Left renal pelvis (tissue), 4 donors: ENCODE measurements at regions not wholly inside any gene's neighbourhood (a gene's known extent, or its start where the extent isn't known, plus 50 kb on each side); places are given as distances from the start of the nearest gene placed in this dataset.
A peak's percentile ranks its signal among the peaks of the same experiment; 100 is the strongest.

Experiments used
- DNase-seq, 4 donors: peaks; one replicate each; pipeline ENCODE4 v3.0.0-alpha.2; 2013; ENCODE audit warnings: low read depth in 4 of 4, low spot score in 3 of 4

- no peak for DNase-seq
These were observed 263.9 kb downstream of the C16orf95 start for GRCh38 chr16:87053016-87053982.

GRCh38 chr16:87054154-87054553 lies 263.0 kb downstream of the C16orf95 start:
- DNase-seq, result no peak

DNA sequence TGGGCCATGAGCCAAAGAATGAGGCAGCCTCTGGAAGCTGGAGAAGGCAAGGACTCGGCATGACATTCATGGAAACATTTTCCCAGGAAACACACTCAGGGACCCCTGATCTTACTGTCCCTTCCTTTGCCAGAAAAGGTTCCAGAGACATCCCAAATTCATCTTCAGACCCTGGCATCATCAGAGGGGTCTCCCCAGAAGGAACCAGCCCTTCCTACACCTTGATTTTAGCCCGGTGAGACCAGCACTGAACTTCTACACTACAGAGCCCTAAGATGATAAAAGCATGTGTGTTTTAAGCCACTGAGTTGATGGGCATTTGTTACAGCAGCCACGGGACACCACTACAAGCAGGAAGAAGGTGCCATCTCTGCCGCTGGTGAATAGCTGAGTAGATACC lies 262.3 kb downstream of the C16orf95 start:
- DNase-seq, result no peak

- DNase-seq, result no peak
These were observed 261.1 kb downstream of the C16orf95 start for GRCh38 chr16:87056083-87056482.

DNA sequence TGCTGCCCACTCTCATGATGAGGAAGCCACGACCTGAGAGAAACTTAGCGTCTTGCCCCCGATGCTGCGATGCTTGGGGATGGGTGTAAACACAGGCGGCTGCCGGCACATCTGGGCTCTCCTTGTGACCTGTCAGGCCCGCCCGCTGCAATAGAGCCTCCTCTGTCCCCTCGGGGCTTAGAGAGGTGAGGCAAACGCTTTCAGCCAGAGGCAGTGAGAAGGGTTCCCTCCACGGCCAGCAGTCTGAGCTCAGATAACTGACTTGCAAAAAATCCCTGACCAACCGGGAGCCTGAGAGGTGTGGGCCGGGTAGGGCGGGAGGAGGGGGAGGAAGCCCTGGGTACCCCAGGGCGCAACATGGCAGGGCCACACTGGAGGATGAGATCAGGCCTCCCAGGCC lies 260.6 kb downstream of the C16orf95 start:
- DNase-seq, result no peak

GRCh38 chr16:87057211-87057881 lies 259.8 kb downstream of the C16orf95 start:
- DNase-seq, result no peak

- DNase-seq, result no peak
These were observed 259.1 kb downstream of the C16orf95 start for GRCh38 chr16:87057951-87058560.

DNA sequence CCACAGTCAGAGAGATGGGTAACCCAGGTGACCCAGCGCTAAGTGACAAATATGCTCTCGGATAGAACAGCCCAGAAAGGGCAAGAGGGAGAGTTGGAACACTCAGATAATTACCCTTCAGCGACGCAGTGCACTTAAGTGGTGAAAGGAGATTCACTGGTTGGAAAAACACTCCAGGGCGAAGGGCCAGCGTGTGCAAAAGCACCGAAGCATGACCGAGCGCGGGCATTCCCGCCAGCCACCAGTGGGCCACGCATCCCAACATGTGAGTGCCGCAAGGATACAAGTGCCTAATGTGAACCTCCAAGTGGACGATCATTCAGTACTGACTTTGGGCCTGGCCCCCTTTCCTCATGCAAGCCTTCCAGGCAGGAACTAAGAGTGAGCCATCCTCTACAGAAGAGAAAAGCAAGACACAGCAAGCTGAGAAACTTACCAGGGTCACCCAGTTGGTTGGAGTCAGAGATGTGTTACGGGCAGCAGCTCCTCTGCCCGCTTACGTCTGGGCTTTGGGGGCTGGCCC lies 258.4 kb downstream of the C16orf95 start:
- DNase-seq, result no peak

GRCh38 chr16:87060034-87060986 lies 256.9 kb downstream of the C16orf95 start:
- no peak for DNase-seq

- no peak for DNase-seq
These were observed 255.8 kb downstream of the C16orf95 start for GRCh38 chr16:87061243-87061920.

DNA sequence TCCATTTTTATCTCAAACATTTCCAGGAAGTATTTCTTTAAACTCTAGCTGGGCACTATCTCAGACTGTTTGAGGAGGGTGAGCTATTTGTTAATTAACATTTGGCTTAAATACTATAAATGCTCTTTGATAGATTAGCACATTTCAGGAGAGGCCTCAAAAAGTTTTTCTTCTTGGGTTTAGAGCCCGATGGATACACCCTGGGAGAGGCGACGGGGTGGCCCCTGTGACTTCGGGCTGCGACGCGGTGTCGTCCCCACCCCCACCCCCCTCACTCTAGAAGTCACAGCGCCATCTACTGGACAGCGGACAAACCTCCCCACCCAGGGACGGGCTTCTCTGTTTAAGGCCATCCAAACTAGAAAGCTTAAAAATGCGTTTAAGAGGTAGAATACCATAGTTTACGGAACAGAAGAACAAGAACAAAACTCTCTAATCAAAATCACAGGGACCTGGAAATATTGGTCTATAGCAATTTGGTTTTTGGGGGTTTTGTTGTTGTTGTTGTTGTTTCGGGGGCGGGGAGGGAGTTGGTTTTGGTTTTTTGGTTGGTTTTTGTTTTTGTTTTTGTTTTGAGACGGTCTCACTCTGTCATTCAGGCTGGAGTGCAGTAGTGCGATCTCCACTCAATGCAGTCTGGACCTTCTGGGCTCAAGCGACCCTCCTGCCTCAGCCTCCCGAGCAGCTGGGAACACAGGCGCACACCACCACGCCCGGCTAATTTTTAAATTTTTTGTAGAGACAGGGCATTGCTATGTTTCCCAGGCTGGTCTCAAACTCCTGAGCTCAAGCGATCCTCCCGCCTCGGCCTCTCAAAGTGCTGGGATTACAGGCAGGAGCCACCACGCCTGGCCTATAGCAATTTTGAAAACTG lies 254.4 kb downstream of the C16orf95 start:
- DNase-seq, result peak; percentile 73 to 83 (median 80)

- DNase-seq, result no peak
These were observed 253.6 kb downstream of the C16orf95 start for GRCh38 chr16:87063543-87063942.

DNA sequence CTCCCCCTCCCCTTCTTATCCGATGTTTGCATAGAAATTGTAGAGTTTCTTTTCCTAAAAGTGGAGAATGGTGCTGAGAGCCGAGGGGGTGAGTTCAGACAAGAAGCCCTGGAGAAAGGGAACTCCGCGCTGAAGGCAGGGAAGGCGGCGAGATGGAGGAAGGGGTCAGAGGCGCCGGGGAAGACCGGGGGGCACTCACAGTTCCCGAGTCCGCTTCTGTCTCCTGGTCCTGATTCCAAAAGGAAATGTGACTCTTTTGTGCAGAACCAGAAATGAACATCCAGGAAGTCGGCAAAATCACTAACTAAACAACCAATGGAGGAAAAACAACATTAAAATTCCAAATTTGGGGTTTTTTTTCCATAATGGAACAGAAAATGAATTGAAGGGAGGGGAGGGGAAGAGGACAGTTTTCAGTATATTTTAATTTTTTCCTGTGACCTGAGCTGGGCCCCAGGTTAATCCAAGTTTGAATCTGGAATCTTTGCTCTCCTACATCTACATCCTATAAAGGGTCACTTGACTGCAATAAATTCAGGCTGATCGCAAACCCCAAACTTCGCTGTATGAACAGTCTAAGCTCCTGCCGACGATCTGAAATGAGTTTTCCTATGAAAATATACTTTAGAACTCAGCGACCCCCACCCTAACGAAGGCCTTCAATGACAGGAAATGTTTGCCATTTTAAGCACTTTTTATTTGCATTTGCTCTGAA lies 252.3 kb downstream of the C16orf95 start:
- no peak for DNase-seq

DNA sequence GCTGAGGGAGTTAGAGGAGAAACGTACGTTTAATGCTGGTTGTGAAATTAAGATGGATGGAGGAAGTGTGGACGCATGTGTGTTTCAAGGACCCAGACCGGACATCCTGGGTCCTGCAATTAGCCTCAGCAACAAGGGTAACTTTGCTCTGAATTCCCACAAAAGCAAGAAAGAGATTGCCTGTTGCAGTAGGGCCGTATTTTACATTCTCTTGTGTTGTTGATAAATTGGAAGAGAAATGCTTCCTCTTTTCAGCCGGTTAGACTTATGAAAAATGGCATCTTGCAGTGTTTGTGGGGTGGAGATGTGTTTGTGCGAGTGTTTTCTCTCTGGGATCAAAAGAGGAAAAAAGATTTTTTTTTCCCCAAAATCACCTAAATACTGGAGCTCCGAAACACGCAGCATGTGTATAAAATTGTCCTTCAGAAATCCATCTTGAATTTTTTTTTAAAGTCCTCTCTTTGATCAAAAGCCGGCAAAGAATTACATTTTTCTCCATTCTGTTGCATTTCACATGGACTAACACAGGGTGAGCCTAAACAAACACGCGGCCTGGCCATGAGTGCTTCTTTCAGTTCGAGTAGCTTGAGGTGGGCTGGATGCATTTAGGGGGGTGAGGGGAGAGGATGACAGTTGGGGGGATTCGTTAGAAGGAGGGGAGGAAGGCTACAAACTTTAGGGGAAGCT lies 251.6 kb downstream of the C16orf95 start:
- DNase-seq, result no peak

- DNase-seq, result no peak
These were observed 250.8 kb downstream of the C16orf95 start for GRCh38 chr16:87066133-87067002.

- DNase-seq, result no peak
These were observed 250.1 kb downstream of the C16orf95 start for GRCh38 chr16:87067003-87067556.
